Smooth muscle cell (in vitro differentiated cells): ENCODE measurements at regions not wholly inside any gene's neighbourhood (a gene's known extent, or its start where the extent isn't known, plus 50 kb on each side); places are given as distances from the start of the nearest gene placed in this dataset.

Source experiments
- DNase-seq: peaks from one replicate; lab custom pipeline; 2025; ENCODE audit not compliant: unreplicated experiment; lab: John Stamatoyannopoulos, UW
- H2AFZ ChIP-seq: fragments of 200-600 bp; sonication (generic); 2 replicates; pipeline ENCODE4 v1.6.0; 2016; ENCODE audit warnings: antibody characterized with exemption, low read depth, mild to moderate bottlenecking
- H3F3A ChIP-seq: fragments of 200-600 bp; sonication (generic); 2 replicates; pipeline ENCODE4 v1.6.0; 2017; ENCODE audit warnings: antibody characterized with exemption, low read depth
- H3K27ac ChIP-seq: fragments of 200-600 bp; sonication (generic); 2 replicates; pipeline ENCODE4 v1.5.1; 2016; ENCODE audit warnings: low read depth, mild to moderate bottlenecking
- H3K27me3 ChIP-seq: fragments of 200-600 bp; sonication (generic); 2 replicates; pipeline ENCODE4 v1.6.1; 2016; ENCODE audit warnings: low read depth, mild to moderate bottlenecking
- H3K36me3 ChIP-seq: fragments of 200-600 bp; sonication (generic); 2 replicates; pipeline ENCODE4 v1.5.1; 2016; ENCODE audit warnings: low read depth
- H3K4me1 ChIP-seq: fragments of 200-600 bp; sonication (generic); 2 replicates; pipeline ENCODE4 v1.5.1; 2016; ENCODE audit warnings: low read depth
- H3K4me2 ChIP-seq: fragments of 200-600 bp; sonication (generic); 2 replicates; pipeline ENCODE4 v1.6.0; 2016; ENCODE audit warnings: mild to moderate bottlenecking
- H3K4me3 ChIP-seq: fragments of 200-600 bp; sonication (generic); 2 replicates; pipeline ENCODE4 v1.5.1; 2016; ENCODE audit warnings: mild to moderate bottlenecking
- H3K79me2 ChIP-seq: fragments of 200-600 bp; sonication (generic); 2 replicates; pipeline ENCODE4 v1.6.0; 2016; ENCODE audit warnings: low read depth, mild to moderate bottlenecking
- H3K9ac ChIP-seq: fragments of 200-600 bp; sonication (generic); 2 replicates; pipeline ENCODE4 v1.6.0; 2016; ENCODE audit warnings: low read depth
- H3K9me3 ChIP-seq: fragments of 200-600 bp; sonication (generic); replicated peaks from 2 replicates; pipeline ENCODE4 v1.5.1; 2016; ENCODE audit warnings: low read depth
- H4K20me1 ChIP-seq: fragments of 200-600 bp; sonication (generic); 2 replicates; pipeline ENCODE4 v1.6.0; 2016; ENCODE audit warnings: low read depth
- CTCF ChIP-seq: fragments of 200-600 bp; sonication (generic); IDR thresholded peaks from 2 replicates; pipeline ENCODE4 v1.5.1; 2017; ENCODE audit warnings: borderline replicate concordance, mild to moderate bottlenecking, antibody characterized with exemption; ENCODE audit not compliant: insufficient read depth, poor library complexity, severe bottlenecking
- WGBS: methylation state at CpG from one replicate; pipeline ENCODE4 v1.1.7; 2016; ENCODE audit warnings: low lambda C conversion rate; 5-methylcytosine and 5-hydroxymethylcytosine counted together

- H3K79me2 ChIP-seq, result no peaks in the 10 kb centered on the region
- peak overlapping the region; percentile 26 for H3K9ac ChIP-seq
- H3F3A ChIP-seq, result no peaks in the 10 kb centered on the region
- peak overlapping the region; percentile 68 for H2AFZ ChIP-seq
- H3K27ac ChIP-seq, result peak overlapping the region; percentile 65
- no peak for TF ChIP-seq CTCF
- no peak for DNase-seq
- peak overlapping the region; percentile 74 for H3K4me2 ChIP-seq
- H3K36me3 ChIP-seq, result no peaks in the 10 kb centered on the region
- 37% methylated on average over 2 of the region's 2 CpGs for WGBS
- H3K9me3 ChIP-seq, result no peaks in the 10 kb centered on the region
- no peaks in the 10 kb centered on the region for H3K27me3 ChIP-seq
- no peaks in the 10 kb centered on the region for H4K20me1 ChIP-seq
- no peak overlapping the region for H3K4me3 ChIP-seq
- peaks cover 10% of the 10 kb centered on the region for H3K4me1 ChIP-seq
These were observed 350.5 kb upstream of the DAB2 start for GRCh38 chr5:39775086-39775796.

GRCh38 chr5:39774605-39775004, 349.8 kb upstream of the DAB2 start:
- Histone ChIP-seq H3K9ac (no peak overlapping the region), H3K36me3 (no peaks in the 10 kb centered on the region), H3K27me3 (no peaks in the 10 kb centered on the region), H3F3A (no peaks in the 10 kb centered on the region), H2AFZ (no peak overlapping the region), H4K20me1 (no peaks in the 10 kb centered on the region), H3K27ac (peak overlapping the region; percentile 65), H3K9me3 (no peaks in the 10 kb centered on the region), H3K4me2 (peak overlapping the region; percentile 74), H3K4me3 (no peak overlapping the region), H3K79me2 (no peaks in the 10 kb centered on the region), H3K4me1 (peaks cover 10% of the 10 kb centered on the region)
- DNase-seq, result no peak
- no peak for TF ChIP-seq CTCF

- DNase-seq, result no peak
- Histone ChIP-seq H3K4me1 (peaks cover 10% of the 10 kb centered on the region), H3K27me3 (no peaks in the 10 kb centered on the region), H3K4me3 (no peak overlapping the region), H3K4me2 (no peak overlapping the region), H2AFZ (peak overlapping the region; percentile 50), H3K9me3 (no peaks in the 10 kb centered on the region), H3F3A (no peaks in the 10 kb centered on the region), H3K79me2 (no peaks in the 10 kb centered on the region), H3K27ac (no peak overlapping the region), H4K20me1 (no peaks in the 10 kb centered on the region), H3K36me3 (no peaks in the 10 kb centered on the region), H3K9ac (no peak overlapping the region)
- no peak for TF ChIP-seq CTCF
- 53% methylated on average over 2 of the region's 2 CpGs for WGBS
These were observed 347.5 kb upstream of the DAB2 start for GRCh38 chr5:39772307-39772706.

- no peak for DNase-seq
- Histone ChIP-seq H3K4me1 (no peaks in the 10 kb centered on the region), H3K79me2 (no peaks in the 10 kb centered on the region), H3K27ac (no peak overlapping the region), H3K27me3 (no peaks in the 10 kb centered on the region), H3F3A (no peaks in the 10 kb centered on the region), H3K4me2 (no peak overlapping the region), H3K36me3 (no peaks in the 10 kb centered on the region), H3K9ac (no peak overlapping the region), H3K9me3 (no peaks in the 10 kb centered on the region), H3K4me3 (no peak overlapping the region), H2AFZ (no peak overlapping the region), H4K20me1 (no peaks in the 10 kb centered on the region)
- no peak for TF ChIP-seq CTCF
- WGBS, result 82% methylated on average over 5 of the region's 5 CpGs
These were observed 343.1 kb upstream of the DAB2 start for GRCh38 chr5:39767916-39768315.
